Karpas-422 (cell line): ENCODE measurements at regions not wholly inside any gene's neighbourhood (a gene's known extent, or its start where the extent isn't known, plus 50 kb on each side); places are given as distances from the start of the nearest gene placed in this dataset.
"Not testable (repeated sequence)": the region's sequence is repeated elsewhere in the genome, so short reads cannot be mapped to it uniquely, and the experiment has no call there.

Experiments
- DNase-seq: peaks from one replicate; pipeline ENCODE4 v3.0.0-alpha.2; 2015
- H2AFZ ChIP-seq: fragments of 200-600 bp; sonication (generic); 2 replicates; pipeline ENCODE4 v1.6.1; 2014; ENCODE audit warnings: antibody characterized with exemption, low read length, mixed read lengths
- H3K27ac ChIP-seq: fragments of 200-600 bp; sonication (generic); 2 replicates; pipeline ENCODE4 v1.5.1; 2014; ENCODE audit warnings: mild to moderate bottlenecking, low read length, moderate library complexity
- H3K27me3 ChIP-seq: fragments of 200-600 bp; sonication (generic); 2 replicates; pipeline ENCODE4 v1.6.1; 2014; ENCODE audit warnings: low read length, mixed read lengths
- H3K36me3 ChIP-seq: fragments of 200-600 bp; sonication (generic); 2 replicates; pipeline ENCODE4 v1.6.1; 2014; ENCODE audit warnings: low read length, mixed read lengths; ENCODE audit not compliant: insufficient read depth
- H3K4me1 ChIP-seq: fragments of 200-600 bp; sonication (generic); 2 replicates; pipeline ENCODE4 v1.6.1; 2014; ENCODE audit warnings: mild to moderate bottlenecking, low read length, mixed read lengths
- H3K4me2 ChIP-seq: fragments of 200-600 bp; sonication (generic); 2 replicates; pipeline ENCODE4 v1.6.1; 2014; ENCODE audit warnings: low read length, low read depth, mild to moderate bottlenecking; ENCODE audit not compliant: poor library complexity, severe bottlenecking
- H3K4me3 ChIP-seq: fragments of 200-600 bp; sonication (generic); 2 replicates; pipeline ENCODE4 v1.5.1; 2014; ENCODE audit warnings: mild to moderate bottlenecking, antibody characterized with exemption, low read length, mixed read lengths
- H3K79me2 ChIP-seq: fragments of 200-600 bp; sonication (generic); 2 replicates; pipeline ENCODE4 v1.6.1; 2014; ENCODE audit warnings: mild to moderate bottlenecking, low read length, mixed read lengths
- H3K9ac ChIP-seq: fragments of 200-600 bp; sonication (generic); 2 replicates; pipeline ENCODE4 v1.6.0; 2014; ENCODE audit warnings: low read length
- H3K9me2 ChIP-seq: fragments of 200-600 bp; sonication (generic), shearing (Covaris generic); replicated peaks from 2 replicates; pipeline ENCODE4 v1.6.0; 2014; ENCODE audit warnings: mild to moderate bottlenecking, low read length, moderate library complexity; ENCODE audit not compliant: insufficient read depth
- H3K9me3 ChIP-seq: fragments of 300-700, 200-600 bp; sonication (generic); 2 replicates; pipeline ENCODE4 v1.6.1; 2014; ENCODE audit warnings: low read length, mixed read lengths
- H4K20me1 ChIP-seq: fragments of 200-600 bp; sonication (generic); 2 replicates; pipeline ENCODE4 v1.6.1; 2014; ENCODE audit warnings: mild to moderate bottlenecking, antibody characterized with exemption, low read length, low read depth; ENCODE audit not compliant: insufficient read depth

DNA sequence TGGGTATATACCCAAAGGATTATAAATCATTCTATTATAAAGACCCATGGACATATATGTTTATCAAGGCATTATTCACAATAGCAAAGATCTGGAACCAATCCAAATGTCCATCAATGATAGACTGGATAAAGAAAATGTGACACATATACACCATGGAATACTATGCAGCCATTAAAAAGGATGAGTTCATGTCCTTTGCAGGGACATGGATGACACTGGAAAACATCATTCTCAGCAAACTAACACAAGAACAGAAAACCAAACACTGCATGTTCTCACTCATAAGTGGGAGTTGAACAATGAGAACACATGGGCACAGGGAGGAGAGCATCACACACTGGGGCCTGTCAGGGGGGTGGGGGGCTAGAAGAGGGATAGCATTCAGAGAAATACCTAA, 136.9 kb upstream of the ST8SIA4 start:
- not testable (repeated sequence) for H3K4me2 ChIP-seq, H3K36me3 ChIP-seq, DNase-seq, H4K20me1 ChIP-seq, H3K79me2 ChIP-seq, H3K9ac ChIP-seq, H3K9me2 ChIP-seq, H3K4me3 ChIP-seq, H3K27ac ChIP-seq, H3K4me1 ChIP-seq, H2AFZ ChIP-seq, H3K9me3 ChIP-seq, H3K27me3 ChIP-seq

DNA sequence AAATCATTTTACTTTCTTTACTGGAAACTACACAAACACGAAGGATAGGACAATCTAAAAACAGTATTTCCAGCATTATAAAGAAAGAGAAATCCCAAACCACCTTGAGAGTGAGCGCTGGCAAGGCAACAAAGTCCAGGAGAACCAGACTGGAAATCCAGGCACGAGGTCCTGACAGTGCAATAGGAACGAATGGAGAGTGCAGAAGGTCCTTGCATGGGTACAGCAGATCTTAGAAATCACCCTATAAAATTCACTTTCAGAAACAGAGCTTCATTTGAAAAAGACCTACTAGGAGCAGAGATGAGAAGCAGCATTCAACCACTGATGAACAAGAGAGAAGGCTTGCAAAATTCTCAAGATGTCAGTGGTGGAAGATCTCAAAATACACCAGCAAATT, 133.7 kb upstream of the ST8SIA4 start:
- no peak for DNase-seq
- H3K27ac ChIP-seq = no peak overlapping the region
- H2AFZ ChIP-seq = no peak overlapping the region
- H3K9me3 ChIP-seq = no peaks in the 10 kb centered on the region
- no peaks in the 10 kb centered on the region for H3K79me2 ChIP-seq
- no peak overlapping the region for H3K9ac ChIP-seq
- H3K36me3 ChIP-seq = no peaks in the 10 kb centered on the region
- H3K4me3 ChIP-seq = no peak overlapping the region
- no peak overlapping the region for H3K4me2 ChIP-seq
- H3K4me1 ChIP-seq = no peaks in the 10 kb centered on the region
- no peaks in the 10 kb centered on the region; the same call in 1 of the 2 replicates for H3K27me3 ChIP-seq
- no peaks in the 10 kb centered on the region for H3K9me2 ChIP-seq
- no peaks in the 10 kb centered on the region for H4K20me1 ChIP-seq

DNA sequence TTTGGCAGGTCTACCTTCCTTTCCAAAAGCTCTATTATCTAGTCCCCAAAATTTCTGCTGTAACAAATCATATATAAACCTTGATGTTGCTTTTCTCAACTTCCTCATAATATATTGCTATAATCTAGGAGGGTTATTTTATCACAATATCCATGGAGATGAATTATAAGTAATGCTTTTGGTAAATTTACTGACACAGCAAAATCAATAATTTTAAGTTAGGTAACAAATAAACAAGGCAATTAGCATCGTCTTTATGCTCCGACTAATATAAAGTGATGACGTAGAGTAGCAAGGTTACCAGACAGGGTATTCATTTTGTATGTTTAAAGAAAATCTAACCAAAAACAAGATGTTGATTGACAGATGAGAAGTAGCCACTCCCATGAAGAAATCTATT, 132.3 kb upstream of the ST8SIA4 start:
- DNase-seq = no peak
- H3K9me2 ChIP-seq = no peaks in the 10 kb centered on the region
- H3K4me1 ChIP-seq = no peaks in the 10 kb centered on the region
- no peak overlapping the region for H3K27ac ChIP-seq
- no peak overlapping the region for H3K9ac ChIP-seq
- no peak overlapping the region for H3K4me2 ChIP-seq
- H3K4me3 ChIP-seq = no peak overlapping the region
- H3K79me2 ChIP-seq = no peaks in the 10 kb centered on the region
- no peaks in the 10 kb centered on the region; the same call in 1 of the 2 replicates for H3K27me3 ChIP-seq
- no peak overlapping the region for H2AFZ ChIP-seq
- no peaks in the 10 kb centered on the region for H3K9me3 ChIP-seq
- H4K20me1 ChIP-seq = no peaks in the 10 kb centered on the region
- no peaks in the 10 kb centered on the region for H3K36me3 ChIP-seq

DNA sequence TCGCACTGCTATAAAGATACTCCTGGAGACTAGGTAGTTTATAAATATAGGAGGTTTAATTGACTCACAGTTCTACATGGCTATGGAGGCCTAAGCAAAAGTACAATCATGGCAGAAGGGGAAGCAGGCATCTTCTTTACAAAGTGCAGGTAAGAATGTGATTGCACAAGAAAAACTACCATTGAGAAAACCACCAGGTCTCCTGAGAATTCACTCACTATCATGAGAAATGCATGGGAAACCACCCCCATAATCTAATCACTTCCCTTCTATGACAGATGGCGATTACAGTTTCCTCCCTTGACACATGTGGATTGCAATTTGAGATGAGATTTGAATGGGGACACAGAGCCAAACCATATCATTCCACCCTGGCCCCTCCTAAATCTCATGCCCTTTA, 121.2 kb upstream of the ST8SIA4 start:
- no peak overlapping the region for H3K27ac ChIP-seq
- H3K4me1 ChIP-seq = no peaks in the 10 kb centered on the region; the same call in 1 of the 2 replicates
- no peak overlapping the region for H3K4me2 ChIP-seq
- no peaks in the 10 kb centered on the region for H4K20me1 ChIP-seq
- no peak overlapping the region for H3K4me3 ChIP-seq
- no peaks in the 10 kb centered on the region for H3K9me3 ChIP-seq
- H3K36me3 ChIP-seq = no peaks in the 10 kb centered on the region
- H3K9ac ChIP-seq = no peak overlapping the region
- H3K27me3 ChIP-seq = no peaks in the 10 kb centered on the region
- H2AFZ ChIP-seq = no peak overlapping the region
- peak; percentile 42 for DNase-seq
- H3K9me2 ChIP-seq = no peaks in the 10 kb centered on the region
- H3K79me2 ChIP-seq = no peaks in the 10 kb centered on the region

DNA sequence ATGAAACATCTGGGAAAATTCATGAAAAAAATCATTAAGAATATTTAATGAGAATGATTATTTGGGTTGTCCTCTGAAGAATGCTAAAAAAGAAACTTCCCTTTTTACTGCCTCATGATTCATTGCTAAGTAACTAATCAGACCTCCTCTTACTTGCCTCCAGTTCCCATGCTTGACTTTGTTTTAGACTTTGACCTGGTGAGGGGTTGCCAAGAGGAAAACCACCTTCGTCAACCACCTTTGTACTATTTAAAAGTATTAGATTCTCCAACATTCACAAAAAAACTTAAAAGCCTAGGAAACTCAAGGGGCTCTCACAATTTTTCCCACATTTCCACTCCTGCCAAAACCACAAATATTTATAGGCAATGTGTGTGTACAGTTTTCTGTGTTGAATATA, 115.2 kb upstream of the ST8SIA4 start:
- no peak overlapping the region for H3K4me3 ChIP-seq
- no peaks in the 10 kb centered on the region for H3K27me3 ChIP-seq
- H3K36me3 ChIP-seq = no peaks in the 10 kb centered on the region
- no peak overlapping the region for H2AFZ ChIP-seq
- H3K27ac ChIP-seq = no peak overlapping the region
- no peaks in the 10 kb centered on the region for H4K20me1 ChIP-seq
- no peaks in the 10 kb centered on the region for H3K4me1 ChIP-seq
- H3K4me2 ChIP-seq = no peak overlapping the region
- H3K79me2 ChIP-seq = no peaks in the 10 kb centered on the region
- no peaks in the 10 kb centered on the region for H3K9me2 ChIP-seq
- no peak for DNase-seq
- H3K9me3 ChIP-seq = no peaks in the 10 kb centered on the region
- no peak overlapping the region for H3K9ac ChIP-seq

DNA sequence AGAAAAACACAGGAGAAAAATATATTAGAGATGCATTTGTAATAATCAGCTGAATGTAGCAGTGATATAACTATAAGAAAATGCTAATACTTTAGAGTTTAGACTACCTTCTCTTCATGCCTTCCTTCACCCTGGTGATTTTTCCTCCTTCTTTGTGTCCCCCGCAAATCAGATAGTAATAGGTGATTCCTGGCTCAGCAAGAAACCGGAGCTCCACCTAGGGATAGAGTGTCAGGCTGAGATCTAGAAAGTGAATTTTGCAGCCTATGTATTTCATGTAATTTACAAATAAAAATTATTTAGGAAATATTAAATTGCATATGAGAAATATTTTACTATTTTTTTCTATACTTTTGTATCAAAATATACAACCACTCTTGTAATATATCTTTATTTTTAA, 109.8 kb upstream of the ST8SIA4 start:
- Histone ChIP-seq H3K79me2 (no peaks in the 10 kb centered on the region), H3K27ac (no peak overlapping the region), H3K27me3 (no peaks in the 10 kb centered on the region), H3K36me3 (no peaks in the 10 kb centered on the region), H3K9ac (no peak overlapping the region), H3K4me1 (peaks cover 7% of the 10 kb centered on the region), H3K9me2 (no peaks in the 10 kb centered on the region), H3K4me3 (no peak overlapping the region), H4K20me1 (no peaks in the 10 kb centered on the region), H3K9me3 (no peaks in the 10 kb centered on the region), H3K4me2 (no peak overlapping the region), H2AFZ (no peak overlapping the region)
- no peak for DNase-seq

DNA sequence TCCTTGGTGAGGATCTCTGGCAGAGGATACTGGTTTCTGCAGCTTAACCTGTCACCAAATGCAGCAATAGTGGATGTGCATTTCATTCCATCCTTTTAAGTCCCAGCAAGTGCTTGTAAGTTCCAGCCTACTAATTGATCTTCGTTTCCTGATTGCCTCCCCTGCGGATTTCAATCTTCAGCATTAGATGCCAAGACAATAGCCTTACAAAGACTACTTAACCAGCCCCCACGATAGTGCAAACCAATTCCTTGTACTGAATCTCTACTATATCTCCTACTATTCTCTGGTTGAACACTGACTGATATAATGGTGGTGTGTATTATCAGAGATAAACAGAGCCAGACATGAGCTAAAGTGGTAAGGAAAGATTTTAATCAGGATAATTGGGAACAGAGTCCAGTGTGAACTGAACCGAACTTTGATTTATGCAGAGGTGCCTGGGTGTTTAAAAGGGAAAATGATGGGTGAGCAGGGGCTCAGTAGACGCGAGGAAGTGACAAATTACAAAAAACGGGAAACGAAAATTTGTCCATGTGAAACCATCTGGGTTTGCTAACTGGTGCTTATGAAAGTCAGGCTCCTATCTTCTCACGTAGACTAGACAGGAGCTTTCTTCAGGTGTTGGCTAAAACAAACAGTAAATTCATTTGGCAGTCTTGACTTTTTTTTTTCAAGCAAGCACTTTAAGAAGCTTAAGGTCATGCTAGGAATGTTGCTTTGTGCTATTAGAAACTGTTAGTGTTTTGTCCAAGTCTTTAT, 106.9 kb upstream of the ST8SIA4 start:
- H2AFZ ChIP-seq = no peak overlapping the region; the same call in 1 of the 2 replicates
- H3K4me1 ChIP-seq = peaks cover 7% of the 10 kb centered on the region
- no peak overlapping the region for H3K9ac ChIP-seq
- H3K4me3 ChIP-seq = no peak overlapping the region
- H4K20me1 ChIP-seq = no peaks in the 10 kb centered on the region
- H3K36me3 ChIP-seq = no peaks in the 10 kb centered on the region
- no peaks in the 10 kb centered on the region for H3K9me2 ChIP-seq
- H3K27ac ChIP-seq = no peak overlapping the region
- H3K79me2 ChIP-seq = no peaks in the 10 kb centered on the region
- H3K27me3 ChIP-seq = no peaks in the 10 kb centered on the region
- DNase-seq = peak; percentile 53
- H3K9me3 ChIP-seq = no peaks in the 10 kb centered on the region
- H3K4me2 ChIP-seq = peak overlapping the region; percentile 20

DNA sequence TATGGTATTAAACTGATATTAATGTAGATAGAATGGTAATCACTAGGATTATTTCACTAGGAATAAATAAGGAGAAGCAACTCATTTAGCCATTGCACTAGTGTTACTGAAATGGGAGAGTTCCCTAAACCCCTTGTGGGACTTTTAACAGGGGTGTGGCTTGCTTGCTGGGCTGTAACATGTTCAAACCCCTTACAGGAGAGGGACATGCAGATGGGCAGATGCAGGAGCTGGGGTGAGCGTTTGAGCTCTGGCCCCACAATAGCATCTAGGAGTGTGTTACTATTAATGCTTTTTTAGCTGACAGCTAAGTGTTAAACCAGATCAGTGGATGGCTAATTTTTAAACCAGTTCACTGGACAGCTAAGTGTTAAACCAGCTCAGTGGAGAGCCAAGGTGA, 89.3 kb upstream of the ST8SIA4 start:
- Histone ChIP-seq H3K4me3 (no peak overlapping the region), H3K27ac (no peak overlapping the region), H3K36me3 (no peaks in the 10 kb centered on the region), H3K9me2 (no peaks in the 10 kb centered on the region), H3K4me1 (no peaks in the 10 kb centered on the region), H3K4me2 (no peak overlapping the region), H3K9me3 (no peaks in the 10 kb centered on the region), H3K79me2 (no peaks in the 10 kb centered on the region), H4K20me1 (no peaks in the 10 kb centered on the region), H2AFZ (no peak overlapping the region), H3K9ac (no peak overlapping the region), H3K27me3 (no peaks in the 10 kb centered on the region)
- DNase-seq = no peak
